BJ (cell line): ENCODE measurements at regions not wholly inside any gene's neighbourhood (a gene's known extent, or its start where the extent isn't known, plus 50 kb on each side); places are given as distances from the start of the nearest gene placed in this dataset.

ENCODE experiments used
- CTCF ChIA-PET: fragments of 350-600 bp; formaldehyde crosslinking; extraction: SDS; loops from one replicate; lab custom pipeline; 2021; ENCODE audit warnings: antibody characterized with exemption, inconsistent platforms; lab: Yijun Ruan, JAX
- POLR2A ChIA-PET: fragments of 300-600 bp; sonication (Branson Sonifier 250); formaldehyde crosslinking; extraction: SDS; loops from one replicate; lab custom pipeline; 2021; ENCODE audit warnings: antibody characterized with exemption; lab: Charles Lee
- DNase-seq: peaks from one replicate; pipeline ENCODE4 v3.0.0-alpha.2; 2011; ENCODE audit warnings: low read depth
- H3K27me3 ChIP-seq: 2 replicates; pipeline ENCODE4 v1.6.0; 2011; ENCODE audit warnings: low read length; ENCODE audit not compliant: control insufficient read depth, insufficient read depth
- H3K36me3 ChIP-seq: 2 replicates; pipeline ENCODE4 v1.5.1; 2011; ENCODE audit warnings: low read length; ENCODE audit not compliant: control insufficient read depth, insufficient read depth
- H3K4me3 ChIP-seq: 2 replicates; pipeline ENCODE4 v1.5.1; 2011; ENCODE audit warnings: low read depth, mild to moderate bottlenecking, control low read depth, low read length
- CTCF ChIP-seq: IDR thresholded peaks from 2 replicates; pipeline ENCODE4 v1.5.1; 2011; ENCODE audit warnings: low read depth, mild to moderate bottlenecking, control low read depth, inconsistent platforms, low read length, moderate library complexity; ENCODE audit not compliant: insufficient read depth

GRCh38 chr13:90156390-90156789 lies 1191.1 kb upstream of the MIR17HG start:
- ChIA-PET POLR2A (no interaction called here), CTCF (no interaction called here)
- no peaks in the 10 kb centered on the region for H3K36me3 ChIP-seq

GRCh38 chr13:90168953-90169352 lies 1178.5 kb upstream of the MIR17HG start:
- ChIA-PET CTCF (interaction anchor here (0.7 kb wide), 1 partner anchor 9 kb away, joined by 3 read pairs; no protein-coding TSS in a partner anchor), POLR2A (no interaction called here)
- DNase-seq = no peak
- no peak for TF ChIP-seq CTCF
- no peaks in the 10 kb centered on the region for H3K36me3 ChIP-seq
- H3K4me3 ChIP-seq = no peak overlapping the region
- H3K27me3 ChIP-seq = no peaks in the 10 kb centered on the region

More at GRCh38 chr13:90156390-90156789, 1191.1 kb upstream of the MIR17HG start:
- Histone ChIP-seq H3K4me3 (no peak overlapping the region), H3K27me3 (no peaks in the 10 kb centered on the region)
- no peak for TF ChIP-seq CTCF
- DNase-seq = no peak

- CTCF ChIA-PET = no interaction called here
- Histone ChIP-seq H3K36me3 (no peaks in the 10 kb centered on the region), H3K27me3 (no peaks in the 10 kb centered on the region), H3K4me3 (no peak overlapping the region)
- DNase-seq = no peak
- POLR2A ChIA-PET = no interaction called here
- TF ChIP-seq CTCF = no peak
Measured at GRCh38 chr13:90170208-90170607, 1177.3 kb upstream of the MIR17HG start.

GRCh38 chr13:90171649-90172048 lies 1175.8 kb upstream of the MIR17HG start:
- TF ChIP-seq CTCF = no peak
- no peaks in the 10 kb centered on the region for H3K36me3 ChIP-seq
- H3K27me3 ChIP-seq = no peaks in the 10 kb centered on the region
- DNase-seq = peak; percentile 0
- ChIA-PET POLR2A (no interaction called here), CTCF (no interaction called here)
- H3K4me3 ChIP-seq = no peak overlapping the region

GRCh38 chr13:90177512-90177911 lies 1170.0 kb upstream of the MIR17HG start:
- no peak for DNase-seq
- Histone ChIP-seq H3K27me3 (no peaks in the 10 kb centered on the region), H3K36me3 (no peaks in the 10 kb centered on the region), H3K4me3 (no peak overlapping the region)
- POLR2A ChIA-PET = no interaction called here
- TF ChIP-seq CTCF = no peak
- CTCF ChIA-PET = interaction anchor here (1.7 kb wide), 1 partner anchor 10 kb away, joined by 7 read pairs; no protein-coding TSS in a partner anchor
